8988T (cell line): ENCODE measurements at regions not wholly inside any gene's neighbourhood (a gene's known extent, or its start where the extent isn't known, plus 50 kb on each side); places are given as distances from the start of the nearest gene placed in this dataset.

ENCODE experiments used
- DNase-seq: peaks from one replicate; pipeline ENCODE4 v3.0.0; 2011

- DNase-seq, result no peak
These were observed 683.1 kb upstream of the SORCS1 start for GRCh38 chr10:107847620-107848019.

DNA sequence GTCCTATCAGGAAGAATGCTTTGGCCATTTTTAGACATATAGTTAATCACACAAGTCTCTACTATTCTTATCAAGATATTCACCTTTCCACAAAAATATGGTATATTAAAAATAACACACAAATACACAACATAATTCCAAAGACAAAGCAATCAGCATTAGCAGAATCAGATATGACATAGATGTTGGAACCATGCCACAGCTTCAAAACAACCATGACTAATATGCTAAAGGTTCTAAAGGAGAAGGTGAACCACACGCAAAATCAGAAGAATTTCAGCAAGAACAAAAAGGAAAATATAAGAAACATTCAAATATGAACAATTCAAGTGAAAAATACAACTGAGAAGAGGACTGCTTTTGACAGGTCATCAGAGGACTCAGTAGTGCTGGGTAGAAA is 670.2 kb upstream of the SORCS1 start:
- no peak for DNase-seq

DNA sequence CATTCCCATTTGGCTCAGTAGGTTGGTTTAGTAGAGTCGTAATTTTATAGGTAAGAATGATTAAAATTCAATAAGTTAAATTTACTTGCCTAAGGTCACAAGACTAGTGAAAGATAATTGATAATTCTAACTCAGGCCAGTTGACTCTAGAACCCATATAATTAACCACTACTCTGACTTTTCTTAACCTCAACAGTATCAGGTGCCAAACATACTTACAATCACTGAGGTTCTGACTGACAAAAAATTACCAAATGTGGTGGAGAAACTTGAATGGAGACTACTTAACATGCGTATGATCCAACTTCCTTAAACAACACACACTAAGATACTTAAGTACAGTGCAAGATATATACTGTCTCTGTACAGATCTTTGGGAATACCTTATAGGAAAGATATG is 667.3 kb upstream of the SORCS1 start:
- DNase-seq, result no peak

- DNase-seq, result no peak
These were observed 664.7 kb upstream of the SORCS1 start for GRCh38 chr10:107829161-107829560.

DNA sequence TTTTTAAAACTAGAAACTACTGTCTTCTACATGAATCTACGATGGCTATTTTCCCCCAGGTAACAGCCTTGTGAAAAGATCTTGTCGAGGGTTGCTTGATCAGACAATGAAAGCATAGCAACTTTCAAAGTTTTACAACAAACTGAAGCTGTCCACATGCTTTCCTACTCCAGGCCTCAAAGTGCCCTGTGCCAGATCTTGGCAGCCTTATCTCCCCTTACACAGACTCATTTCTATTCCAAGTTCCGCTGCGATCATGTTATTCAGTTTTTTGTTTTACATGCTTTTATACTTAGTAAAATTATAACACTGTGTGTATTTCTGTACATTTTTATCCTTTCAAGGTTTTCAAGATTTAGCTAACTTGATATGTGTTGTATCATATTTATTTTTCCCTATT is 661.7 kb upstream of the SORCS1 start:
- no peak for DNase-seq

GRCh38 chr10:107814865-107815487 is 650.5 kb upstream of the SORCS1 start:
- DNase-seq, result no peak

GRCh38 chr10:107813451-107814162 is 649.1 kb upstream of the SORCS1 start:
- no peak for DNase-seq

GRCh38 chr10:107809889-107810288 is 645.4 kb upstream of the SORCS1 start:
- DNase-seq, result no peak

GRCh38 chr10:107807836-107808235 is 643.3 kb upstream of the SORCS1 start:
- no peak for DNase-seq

- DNase-seq, result no peak
These were observed 641.5 kb upstream of the SORCS1 start for GRCh38 chr10:107806026-107806425.

DNA sequence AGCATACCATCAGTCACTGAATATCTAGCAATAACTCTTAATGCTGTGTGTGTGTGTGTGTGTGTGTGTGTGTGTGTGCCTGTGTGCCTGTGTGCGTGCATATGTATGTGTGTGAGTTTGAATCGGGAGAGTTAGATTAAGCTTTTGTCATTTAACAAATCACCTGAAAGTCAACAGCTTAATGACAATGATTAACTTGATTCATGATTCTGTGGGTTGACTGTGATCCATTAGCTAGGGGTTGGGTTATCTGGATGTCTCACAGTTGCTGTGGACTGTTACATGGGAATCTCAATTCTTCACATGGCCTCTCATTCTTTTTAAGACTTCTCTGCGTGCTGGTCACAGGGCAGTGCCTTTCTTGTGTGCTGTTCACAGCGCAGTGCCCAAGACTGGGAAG is 639.0 kb upstream of the SORCS1 start:
- no peak for DNase-seq

GRCh38 chr10:107800061-107800460 is 635.6 kb upstream of the SORCS1 start:
- no peak for DNase-seq

GRCh38 chr10:107790271-107790670 is 625.8 kb upstream of the SORCS1 start:
- no peak for DNase-seq

- no peak for DNase-seq
These were observed 606.6 kb upstream of the SORCS1 start for GRCh38 chr10:107771066-107771465.

DNA sequence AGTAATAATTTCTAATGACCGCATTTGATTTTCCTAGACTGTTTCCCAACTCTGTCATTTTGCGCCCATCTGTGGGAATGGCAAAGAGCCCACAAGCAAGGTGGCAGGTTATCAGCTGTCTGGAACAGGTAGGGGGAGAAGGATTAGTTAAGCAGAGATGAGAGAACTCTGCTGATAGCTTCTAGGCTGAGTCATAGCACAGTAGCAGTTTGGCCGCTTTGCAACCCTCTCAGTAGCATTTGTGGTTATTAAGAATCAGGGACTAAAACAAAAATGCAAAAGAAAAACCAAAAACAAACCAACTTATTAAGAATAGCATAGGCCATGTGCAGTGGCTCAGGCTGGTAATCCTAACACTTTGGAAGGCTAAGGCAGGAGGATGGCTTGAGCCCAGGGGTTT is 602.7 kb upstream of the SORCS1 start:
- no peak for DNase-seq

- no peak for DNase-seq
These were observed 590.3 kb upstream of the SORCS1 start for GRCh38 chr10:107754814-107755213.

- no peak for DNase-seq
These were observed 584.7 kb upstream of the SORCS1 start for GRCh38 chr10:107749235-107749634.

DNA sequence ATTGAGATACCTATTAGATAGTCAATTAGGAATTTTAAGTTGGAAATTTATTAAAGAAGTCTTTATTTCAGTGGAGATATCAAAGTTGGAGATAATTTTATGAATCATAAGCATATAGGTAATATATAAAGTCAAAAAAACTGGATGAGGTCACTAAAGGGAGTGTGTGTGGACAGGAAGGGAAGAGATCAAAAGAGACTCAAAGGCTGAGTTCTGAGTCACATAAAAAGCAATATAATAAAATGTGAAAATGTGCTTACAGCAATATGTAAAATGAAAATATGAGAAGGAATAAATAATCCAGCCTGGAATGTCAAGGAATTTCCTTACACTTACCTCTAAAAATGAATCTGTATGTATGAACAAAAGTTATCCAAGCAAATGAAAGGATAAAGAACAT is 583.3 kb upstream of the SORCS1 start:
- DNase-seq, result no peak

GRCh38 chr10:107741971-107742370 is 577.5 kb upstream of the SORCS1 start:
- no peak for DNase-seq

DNA sequence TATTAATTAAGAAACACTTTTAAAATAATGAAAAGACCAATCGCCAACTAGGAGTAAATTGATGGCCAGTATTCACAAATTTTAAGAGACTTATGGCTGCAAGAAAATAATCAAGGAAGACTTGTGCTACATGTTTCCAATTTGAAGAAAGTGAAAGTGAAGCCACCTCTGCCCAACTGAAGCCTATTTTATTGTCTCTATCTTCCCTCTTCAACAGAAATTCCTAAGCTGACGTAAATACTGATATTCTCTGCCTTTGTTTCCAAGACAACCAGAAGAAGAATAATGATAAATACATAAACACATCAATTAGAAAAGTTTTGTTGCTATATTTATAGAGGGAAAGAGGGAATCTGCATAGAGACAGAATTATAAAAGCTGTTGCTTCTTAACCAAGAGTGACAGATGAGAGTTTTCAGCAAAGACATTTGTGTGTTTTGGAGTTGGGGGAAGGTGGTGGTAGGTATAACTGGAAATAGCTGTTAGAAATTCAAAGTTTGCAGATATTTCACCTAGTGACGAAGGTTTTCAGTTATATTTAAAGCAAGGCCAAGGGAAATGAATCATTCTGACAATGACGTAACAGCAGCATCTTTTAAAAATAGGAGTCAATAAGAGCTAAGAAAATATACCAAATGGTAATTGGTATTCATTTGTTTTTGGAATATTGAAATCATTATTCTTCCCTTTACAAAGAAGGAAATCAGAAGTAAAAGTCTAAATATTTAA is 576.6 kb upstream of the SORCS1 start:
- no peak for DNase-seq

GRCh38 chr10:107739951-107740350 is 575.4 kb upstream of the SORCS1 start:
- no peak for DNase-seq

GRCh38 chr10:107733328-107734130 is 569.0 kb upstream of the SORCS1 start:
- DNase-seq, result no peak

DNA sequence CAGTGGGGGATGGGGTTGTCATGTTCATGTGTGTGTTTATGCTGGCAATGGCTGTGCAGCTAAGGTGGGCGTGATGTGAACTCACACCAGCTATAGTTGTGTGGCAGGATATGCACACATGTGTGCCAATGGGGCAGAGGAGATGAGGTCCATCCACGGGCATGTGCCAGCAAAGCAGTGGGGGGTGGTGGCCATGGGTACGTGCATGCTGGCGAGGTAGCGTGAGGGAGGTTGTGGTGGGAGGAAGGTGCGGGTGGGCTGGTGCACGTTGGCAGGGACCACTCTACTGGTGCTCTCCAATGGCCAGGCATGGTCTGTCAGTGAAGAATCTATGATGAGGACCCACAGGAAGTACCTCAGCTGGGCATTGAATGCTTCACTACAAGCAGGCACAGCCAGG is 567.5 kb upstream of the SORCS1 start:
- DNase-seq, result no peak
